ENCODE measurements at regions not wholly inside any gene's neighbourhood (a gene's known extent, or its start where the extent isn't known, plus 50 kb on each side); places are given as distances from the start of the nearest gene placed in this dataset.

DNA sequence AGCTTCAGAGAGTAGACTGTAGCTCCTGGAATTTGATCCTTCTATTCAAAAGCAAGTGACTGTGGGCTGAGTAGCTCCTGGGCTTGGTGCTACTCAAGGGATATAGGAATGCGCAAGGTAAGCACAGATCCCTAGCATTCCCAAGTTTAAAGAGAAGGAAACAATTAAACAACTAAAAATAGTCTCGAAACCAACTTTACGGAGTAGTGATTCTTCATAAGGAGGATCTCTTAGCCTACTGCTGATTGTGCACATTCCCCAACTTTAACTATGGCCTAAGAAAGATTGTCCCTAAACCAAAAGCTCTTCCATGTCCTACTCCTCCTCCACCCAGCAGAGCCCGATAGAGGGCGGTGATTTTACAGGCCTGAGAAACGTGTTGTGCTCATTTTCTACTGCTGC lies 226.5 kb upstream of the CAMK1G start:
- Mint-ChIP-seq H3K36me3 (ENCODE audit: low read depth) (no peaks in the 10 kb centered on the region), H3K27me3 (ENCODE audit: insufficient read depth, low read depth, poor library complexity) (no peaks in the 10 kb centered on the region), H3K4me3 (no peak overlapping the region), H3K4me1 (peaks cover 37% of the 10 kb centered on the region), H3K27ac (no peak overlapping the region; the same call in 1 of the 2 replicates), H3K9me3 (no peaks in the 10 kb centered on the region)
- Histone ChIP-seq H3K9me2 (ENCODE audit: insufficient read depth) (peaks cover 10% of the 10 kb centered on the region; the same call in 1 of the 2 replicates), H2AFZ (no peak overlapping the region), H3K27ac (ENCODE audit: low read depth) (peak overlapping the region; percentile 9; the same call in 1 of the 2 replicates), H3K4me2 (peak overlapping the region; percentile 24; the same call in 1 of the 2 replicates), H3K4me3 (no peak overlapping the region), H4K20me1 (replicated peaks; ENCODE audit: insufficient read depth) (no peaks in the 10 kb centered on the region), H3K27me3 (ENCODE audit: insufficient read depth) (no peaks in the 10 kb centered on the region), H3K36me3 (ENCODE audit: insufficient read depth) (no peaks in the 10 kb centered on the region), H3K79me2 (replicated peaks; ENCODE audit: insufficient read depth) (no peaks in the 10 kb centered on the region), H3F3A (replicated peaks; ENCODE audit: low read depth) (no peaks in the 10 kb centered on the region; the same call in 1 of the 2 replicates), H3K4me1 (ENCODE audit: insufficient read depth) (peaks cover 28% of the 10 kb centered on the region)
- DNase-seq (ENCODE audit: low spot score) (peak; percentile 59), ATAC-seq (peak; percentile 50)
- no peak for TF ChIP-seq POLR2AphosphoS5 (IDR thresholded peaks at IDR 0.05; ENCODE audit: low read depth)
- TF ChIP-seq EZH2 (IDR thresholded peaks at IDR 0.05; ENCODE audit: low read depth, unreplicated experiment) = no peak
- TF ChIP-seq, protein P1, sequence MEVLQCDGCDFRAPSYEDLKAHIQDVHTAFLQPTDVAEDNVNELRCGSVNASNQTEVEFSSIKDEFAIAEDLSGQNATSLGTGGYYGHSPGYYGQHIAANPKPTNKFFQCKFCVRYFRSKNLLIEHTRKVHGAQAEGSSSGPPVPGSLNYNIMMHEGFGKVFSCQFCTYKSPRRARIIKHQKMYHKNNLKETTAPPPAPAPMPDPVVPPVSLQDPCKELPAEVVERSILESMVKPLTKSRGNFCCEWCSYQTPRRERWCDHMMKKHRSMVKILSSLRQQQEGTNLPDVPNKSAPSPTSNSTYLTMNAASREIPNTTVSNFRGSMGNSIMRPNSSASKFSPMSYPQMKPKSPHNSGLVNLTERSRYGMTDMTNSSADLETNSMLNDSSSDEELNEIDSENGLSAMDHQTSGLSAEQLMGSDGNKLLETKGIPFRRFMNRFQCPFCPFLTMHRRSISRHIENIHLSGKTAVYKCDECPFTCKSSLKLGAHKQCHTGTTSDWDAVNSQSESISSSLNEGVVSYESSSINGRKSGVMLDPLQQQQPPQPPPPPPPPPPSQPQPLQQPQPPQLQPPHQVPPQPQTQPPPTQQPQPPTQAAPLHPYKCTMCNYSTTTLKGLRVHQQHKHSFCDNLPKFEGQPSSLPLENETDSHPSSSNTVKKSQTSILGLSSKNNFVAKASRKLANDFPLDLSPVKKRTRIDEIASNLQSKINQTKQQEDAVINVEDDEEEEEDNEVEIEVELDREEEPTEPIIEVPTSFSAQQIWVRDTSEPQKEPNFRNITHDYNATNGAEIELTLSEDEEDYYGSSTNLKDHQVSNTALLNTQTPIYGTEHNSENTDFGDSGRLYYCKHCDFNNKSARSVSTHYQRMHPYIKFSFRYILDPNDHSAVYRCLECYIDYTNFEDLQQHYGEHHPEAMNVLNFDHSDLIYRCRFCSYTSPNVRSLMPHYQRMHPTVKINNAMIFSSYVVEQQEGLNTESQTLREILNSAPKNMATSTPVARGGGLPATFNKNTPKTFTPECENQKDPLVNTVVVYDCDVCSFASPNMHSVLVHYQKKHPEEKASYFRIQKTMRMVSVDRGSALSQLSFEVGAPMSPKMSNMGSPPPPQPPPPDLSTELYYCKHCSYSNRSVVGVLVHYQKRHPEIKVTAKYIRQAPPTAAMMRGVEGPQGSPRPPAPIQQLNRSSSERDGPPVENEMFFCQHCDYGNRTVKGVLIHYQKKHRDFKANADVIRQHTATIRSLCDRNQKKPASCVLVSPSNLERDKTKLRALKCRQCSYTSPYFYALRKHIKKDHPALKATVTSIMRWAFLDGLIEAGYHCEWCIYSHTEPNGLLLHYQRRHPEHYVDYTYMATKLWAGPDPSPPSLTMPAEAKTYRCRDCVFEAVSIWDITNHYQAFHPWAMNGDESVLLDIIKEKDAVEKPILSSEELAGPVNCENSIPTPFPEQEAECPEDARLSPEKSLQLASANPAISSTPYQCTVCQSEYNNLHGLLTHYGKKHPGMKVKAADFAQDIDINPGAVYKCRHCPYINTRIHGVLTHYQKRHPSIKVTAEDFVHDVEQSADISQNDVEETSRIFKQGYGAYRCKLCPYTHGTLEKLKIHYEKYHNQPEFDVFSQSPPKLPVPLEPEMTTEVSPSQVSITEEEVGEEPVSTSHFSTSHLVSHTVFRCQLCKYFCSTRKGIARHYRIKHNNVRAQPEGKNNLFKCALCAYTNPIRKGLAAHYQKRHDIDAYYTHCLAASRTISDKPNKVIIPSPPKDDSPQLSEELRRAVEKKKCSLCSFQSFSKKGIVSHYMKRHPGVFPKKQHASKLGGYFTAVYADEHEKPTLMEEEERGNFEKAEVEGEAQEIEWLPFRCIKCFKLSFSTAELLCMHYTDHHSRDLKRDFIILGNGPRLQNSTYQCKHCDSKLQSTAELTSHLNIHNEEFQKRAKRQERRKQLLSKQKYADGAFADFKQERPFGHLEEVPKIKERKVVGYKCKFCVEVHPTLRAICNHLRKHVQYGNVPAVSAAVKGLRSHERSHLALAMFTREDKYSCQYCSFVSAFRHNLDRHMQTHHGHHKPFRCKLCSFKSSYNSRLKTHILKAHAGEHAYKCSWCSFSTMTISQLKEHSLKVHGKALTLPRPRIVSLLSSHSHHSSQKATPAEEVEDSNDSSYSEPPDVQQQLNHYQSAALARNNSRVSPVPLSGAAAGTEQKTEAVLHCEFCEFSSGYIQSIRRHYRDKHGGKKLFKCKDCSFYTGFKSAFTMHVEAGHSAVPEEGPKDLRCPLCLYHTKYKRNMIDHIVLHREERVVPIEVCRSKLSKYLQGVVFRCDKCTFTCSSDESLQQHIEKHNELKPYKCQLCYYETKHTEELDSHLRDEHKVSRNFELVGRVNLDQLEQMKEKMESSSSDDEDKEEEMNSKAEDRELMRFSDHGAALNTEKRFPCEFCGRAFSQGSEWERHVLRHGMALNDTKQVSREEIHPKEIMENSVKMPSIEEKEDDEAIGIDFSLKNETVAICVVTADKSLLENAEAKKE (CRISPR knock-in tag; IDR thresholded peaks at IDR 0.05) = peak; percentile 83
- TF ChIP-seq, protein P2, sequence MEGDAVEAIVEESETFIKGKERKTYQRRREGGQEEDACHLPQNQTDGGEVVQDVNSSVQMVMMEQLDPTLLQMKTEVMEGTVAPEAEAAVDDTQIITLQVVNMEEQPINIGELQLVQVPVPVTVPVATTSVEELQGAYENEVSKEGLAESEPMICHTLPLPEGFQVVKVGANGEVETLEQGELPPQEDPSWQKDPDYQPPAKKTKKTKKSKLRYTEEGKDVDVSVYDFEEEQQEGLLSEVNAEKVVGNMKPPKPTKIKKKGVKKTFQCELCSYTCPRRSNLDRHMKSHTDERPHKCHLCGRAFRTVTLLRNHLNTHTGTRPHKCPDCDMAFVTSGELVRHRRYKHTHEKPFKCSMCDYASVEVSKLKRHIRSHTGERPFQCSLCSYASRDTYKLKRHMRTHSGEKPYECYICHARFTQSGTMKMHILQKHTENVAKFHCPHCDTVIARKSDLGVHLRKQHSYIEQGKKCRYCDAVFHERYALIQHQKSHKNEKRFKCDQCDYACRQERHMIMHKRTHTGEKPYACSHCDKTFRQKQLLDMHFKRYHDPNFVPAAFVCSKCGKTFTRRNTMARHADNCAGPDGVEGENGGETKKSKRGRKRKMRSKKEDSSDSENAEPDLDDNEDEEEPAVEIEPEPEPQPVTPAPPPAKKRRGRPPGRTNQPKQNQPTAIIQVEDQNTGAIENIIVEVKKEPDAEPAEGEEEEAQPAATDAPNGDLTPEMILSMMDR (conservative IDR thresholded peaks at IDR 0.05; ENCODE audit: low read depth in 2 of 2) = peak; percentile 23 to 49; a peak in 3 of 4 replicates
- no peak for TF ChIP-seq NANOG (IDR thresholded peaks at IDR 0.05; ENCODE audit: borderline replicate concordance)

All from GM23338 (cell line).